ENCODE measurements at regions not wholly inside any gene's neighbourhood (a gene's known extent, or its start where the extent isn't known, plus 50 kb on each side); places are given as distances from the start of the nearest gene placed in this dataset.

GRCh38 chr6:137727216-137727765, 139.8 kb upstream of the TNFAIP3 start:
- Histone ChIP-seq H3K9me3 (ENCODE audit: control insufficient read depth in 2 of 3, insufficient read depth in 1 of 3, low read length in 3 of 3) (no peaks in the 10 kb centered on the region), H3K36me3 (ENCODE audit: control insufficient read depth in 2 of 3, insufficient read depth in 3 of 3, low read length in 3 of 3) (no peaks in the 10 kb centered on the region), H3K27ac (ENCODE audit: low read depth in 2 of 2, low read length in 2 of 2) (no peak overlapping the region), H3K4me3 (ENCODE audit: low read length in 3 of 3) (no peak overlapping the region), H3K4me1 (ENCODE audit: control insufficient read depth in 2 of 3, insufficient read depth in 2 of 3, low read depth in 1 of 3, low read length in 3 of 3) (peaks cover 0 to 5% (median 0%) of the 10 kb centered on the region in 3 donors), H3K27me3 (ENCODE audit: control insufficient read depth, insufficient read depth, low read length) (no peaks in the 10 kb centered on the region), H3K9ac (ENCODE audit: low read length in 3 of 3) (no peak overlapping the region)
- FAIRE-seq (no peak), DNase-seq (peak in 1 of 5 donors; percentile 52)
- intact Hi-C loops (cut with DNase I), result no loop called here
- TF ChIP-seq CTCF (IDR thresholded peaks at IDR 0.05; ENCODE audit: borderline replicate concordance, extremely low read depth, insufficient read depth), result no peak

- DNase-seq (no peak), FAIRE-seq (no peak)
- no peaks in the 10 kb centered on the region for H3K36me3 ChIP-seq (ENCODE audit: control insufficient read depth in 2 of 3, insufficient read depth in 3 of 3, low read length in 3 of 3)
- H3K4me1 ChIP-seq (ENCODE audit: control insufficient read depth in 2 of 3, insufficient read depth in 2 of 3, low read depth in 1 of 3, low read length in 3 of 3), result no peaks in the 10 kb centered on the region
- TF ChIP-seq CTCF (IDR thresholded peaks at IDR 0.05; ENCODE audit: borderline replicate concordance, extremely low read depth, insufficient read depth), result no peak
- H3K27me3 ChIP-seq (ENCODE audit: control insufficient read depth, insufficient read depth, low read length), result no peaks in the 10 kb centered on the region
- H3K4me3 ChIP-seq (ENCODE audit: low read length in 3 of 3), result no peak overlapping the region
- no peaks in the 10 kb centered on the region for H3K9me3 ChIP-seq (ENCODE audit: control insufficient read depth in 2 of 3, insufficient read depth in 1 of 3, low read length in 3 of 3)
- H3K9ac ChIP-seq (ENCODE audit: low read length in 3 of 3), result no peak overlapping the region
- intact Hi-C loops (cut with DNase I), result no loop called here
- H3K27ac ChIP-seq (ENCODE audit: low read depth in 2 of 2, low read length in 2 of 2), result no peak overlapping the region
Observed at GRCh38 chr6:137728386-137729349, 138.4 kb upstream of the TNFAIP3 start.

- FAIRE-seq (no peak), DNase-seq (no peak)
- Histone ChIP-seq H3K4me1 (ENCODE audit: control insufficient read depth in 2 of 3, insufficient read depth in 2 of 3, low read depth in 1 of 3, low read length in 3 of 3) (no peaks in the 10 kb centered on the region), H3K9me3 (ENCODE audit: control insufficient read depth in 2 of 3, insufficient read depth in 1 of 3, low read length in 3 of 3) (no peaks in the 10 kb centered on the region), H3K4me3 (ENCODE audit: low read length in 3 of 3) (no peak overlapping the region), H3K9ac (ENCODE audit: low read length in 3 of 3) (no peak overlapping the region), H3K27ac (ENCODE audit: low read depth in 2 of 2, low read length in 2 of 2) (no peak overlapping the region), H3K27me3 (ENCODE audit: control insufficient read depth, insufficient read depth, low read length) (no peaks in the 10 kb centered on the region), H3K36me3 (ENCODE audit: control insufficient read depth in 2 of 3, insufficient read depth in 3 of 3, low read length in 3 of 3) (no peaks in the 10 kb centered on the region)
- intact Hi-C loops (cut with DNase I), result no loop called here
- TF ChIP-seq CTCF (IDR thresholded peaks at IDR 0.05; ENCODE audit: borderline replicate concordance, extremely low read depth, insufficient read depth), result no peak
Observed at GRCh38 chr6:137729866-137730629, 137.0 kb upstream of the TNFAIP3 start.
